Naive thymus-derived CD4-positive, alpha-beta T cell (primary cell): ENCODE measurements at regions not wholly inside any gene's neighbourhood (a gene's known extent, or its start where the extent isn't known, plus 50 kb on each side); places are given as distances from the start of the nearest gene placed in this dataset.

Experiments
- ATAC-seq: fragments of 150-1000 bp; cut with Tn5 transposase; 2 replicates; pipeline ENCODE4 v1.10.0; 2021; ENCODE audit warnings: mild to moderate bottlenecking, moderate library complexity
- CTCF ChIA-PET: fragments of 350-600 bp; sonication (Branson Sonifier 250); formaldehyde crosslinking; loops from one replicate; lab custom pipeline; 2021; ENCODE audit warnings: antibody characterized with exemption; lab: Charles Lee
- POLR2A ChIA-PET: fragments of 350-600 bp; sonication (Branson Sonifier 250); formaldehyde crosslinking; loops from one replicate; lab custom pipeline; 2021; ENCODE audit warnings: antibody characterized with exemption, inconsistent platforms; lab: Charles Lee
- DNase-seq, 9 donors: peaks; one replicate each; pipeline versions ENCODE4 v3.0.0 to v3.0.0-alpha.2; 2020 to 2022; ENCODE audit warnings: mixed read lengths in 1 of 9
- H3K27ac ChIP-seq: one replicate; pipeline ENCODE4 v1.7.0; 2013; ENCODE audit warnings: mild to moderate bottlenecking, low read depth, low read length, moderate library complexity
- H3K27me3 ChIP-seq, 2 donors: one replicate each; pipeline ENCODE4 v1.7.0; 2013; ENCODE audit warnings: low read length in 2 of 2, mild to moderate bottlenecking in 2 of 2, moderate library complexity in 2 of 2; ENCODE audit not compliant: control insufficient read depth in 2 of 2, insufficient read depth in 2 of 2
- H3K36me3 ChIP-seq, 3 experiments: 1 replicate in 2 of 3; 2 replicates in 1 of 3; pipeline ENCODE4 v1.7.0; 2013; ENCODE audit warnings: low read length in 3 of 3, mild to moderate bottlenecking in 3 of 3, moderate library complexity in 1 of 3; ENCODE audit not compliant: insufficient read depth in 3 of 3, control insufficient read depth in 2 of 3
- H3K4me1 ChIP-seq, 2 donors: one replicate each; pipeline ENCODE4 v1.7.0; 2013; ENCODE audit warnings: low read length in 2 of 2, mild to moderate bottlenecking in 2 of 2, moderate library complexity in 1 of 2; ENCODE audit not compliant: control insufficient read depth in 2 of 2, insufficient read depth in 2 of 2
- H3K4me3 ChIP-seq: 2 replicates; pipeline ENCODE4 v1.7.0; 2013; ENCODE audit warnings: mild to moderate bottlenecking, low read length
- H3K9me3 ChIP-seq, 3 experiments: 1 replicate in 2 of 3; 2 replicates in 1 of 3; pipeline ENCODE4 v1.7.0; 2013; ENCODE audit warnings: low read length in 3 of 3; ENCODE audit not compliant: control insufficient read depth in 2 of 3
- H3K27ac Mint-ChIP-seq, 9 donors: one replicate each; pipeline ENCODE4 v1.8.0; 2020 to 2022; ENCODE audit warnings: mixed read lengths in 9 of 9, mild to moderate bottlenecking in 8 of 9, moderate library complexity in 5 of 9, inconsistent platforms in 2 of 9
- H3K27me3 Mint-ChIP-seq, 5 donors: one replicate each; pipeline ENCODE4 v1.8.0; 2021 to 2022; ENCODE audit warnings: mixed read lengths in 5 of 5, mild to moderate bottlenecking in 1 of 5
- H3K36me3 Mint-ChIP-seq, 5 donors: one replicate each; pipeline ENCODE4 v1.8.0; 2020 to 2022; ENCODE audit warnings: mixed read lengths in 5 of 5, mild to moderate bottlenecking in 3 of 5, inconsistent platforms in 1 of 5
- H3K4me1 Mint-ChIP-seq, 7 donors: one replicate each; pipeline ENCODE4 v1.8.0; 2020 to 2022; ENCODE audit warnings: mixed read lengths in 7 of 7, mild to moderate bottlenecking in 3 of 7, inconsistent platforms in 1 of 7
- H3K4me3 Mint-ChIP-seq, 10 donors: one replicate each; pipeline ENCODE4 v1.8.0; 2020 to 2022; ENCODE audit warnings: mild to moderate bottlenecking in 10 of 10, mixed read lengths in 10 of 10, moderate library complexity in 6 of 10, inconsistent platforms in 2 of 10
- H3K9me3 Mint-ChIP-seq, 11 donors: one replicate each; pipeline ENCODE4 v1.8.0; 2020 to 2022; ENCODE audit warnings: mixed read lengths in 11 of 11, mild to moderate bottlenecking in 4 of 11, inconsistent platforms in 1 of 11, moderate library complexity in 1 of 11
- intact Hi-C, 2 donors: fragments of 100-400 bp; cut with micrococcal nuclease; formaldehyde crosslinking; loops; one replicate each; pipeline ENCODE4 v1.15.1; 2023

GRCh38 chr18:34297287-34297686 is 72.6 kb upstream of the NOL4 start:
- H3K27me3 ChIP-seq, result no peaks in the 10 kb centered on the region
- ChIA-PET CTCF (no interaction called here), POLR2A (no interaction called here)
- H3K27ac ChIP-seq, result no peak overlapping the region
- no peaks in the 10 kb centered on the region for H3K9me3 ChIP-seq
- intact Hi-C loops, result no loop called here
- H3K36me3 ChIP-seq, result no peaks in the 10 kb centered on the region
- no peak for DNase-seq
- H3K27me3 Mint-ChIP-seq, result no peaks in the 10 kb centered on the region
- H3K4me1 Mint-ChIP-seq, result no peaks in the 10 kb centered on the region
- no peak for ATAC-seq
- H3K9me3 Mint-ChIP-seq, result peaks cover 0 to 10% (median 4%) of the 10 kb centered on the region in 11 donors
- H3K4me1 ChIP-seq, result no peaks in the 10 kb centered on the region
- no peak overlapping the region for H3K4me3 Mint-ChIP-seq
- no peak overlapping the region for H3K27ac Mint-ChIP-seq
- H3K4me3 ChIP-seq, result no peak overlapping the region
- no peaks in the 10 kb centered on the region for H3K36me3 Mint-ChIP-seq

- H3K4me1 Mint-ChIP-seq, result no peaks in the 10 kb centered on the region
- no peaks in the 10 kb centered on the region for H3K27me3 ChIP-seq
- H3K27ac Mint-ChIP-seq, result no peak overlapping the region
- no peak overlapping the region for H3K4me3 Mint-ChIP-seq
- H3K36me3 Mint-ChIP-seq, result no peaks in the 10 kb centered on the region
- ATAC-seq (no peak), DNase-seq (no peak)
- H3K27me3 Mint-ChIP-seq, result no peaks in the 10 kb centered on the region
- H3K36me3 ChIP-seq, result no peaks in the 10 kb centered on the region
- ChIA-PET POLR2A (no interaction called here), CTCF (no interaction called here)
- no peaks in the 10 kb centered on the region for H3K9me3 ChIP-seq
- no peak overlapping the region for H3K4me3 ChIP-seq
- H3K27ac ChIP-seq, result no peak overlapping the region
- H3K9me3 Mint-ChIP-seq, result peaks cover 2 to 28% (median 6%) of the 10 kb centered on the region in 11 donors
- no peaks in the 10 kb centered on the region for H3K4me1 ChIP-seq
- intact Hi-C loops, result loop anchor here in 1 of 2 donors (10.0 kb wide), 1 partner anchor 55 kb away; no protein-coding TSS in a partner anchor
Observed at GRCh38 chr18:34299828-34300227, 75.1 kb upstream of the NOL4 start.

GRCh38 chr18:34311468-34311867 is 86.8 kb upstream of the NOL4 start:
- Mint-ChIP-seq H3K36me3 (no peaks in the 10 kb centered on the region), H3K4me1 (peaks cover 0 to 4% (median 0%) of the 10 kb centered on the region in 7 donors), H3K4me3 (no peak overlapping the region), H3K27ac (no peak overlapping the region), H3K27me3 (no peaks in the 10 kb centered on the region), H3K9me3 (peaks cover 0 to 20% (median 4%) of the 10 kb centered on the region in 11 donors)
- intact Hi-C loops, result no loop called here
- DNase-seq, result no peak
- Histone ChIP-seq H3K27me3 (no peaks in the 10 kb centered on the region), H3K36me3 (no peaks in the 10 kb centered on the region), H3K9me3 (no peaks in the 10 kb centered on the region), H3K4me1 (no peaks in the 10 kb centered on the region), H3K4me3 (no peak overlapping the region), H3K27ac (no peak overlapping the region)
- POLR2A ChIA-PET, result no interaction called here
- ATAC-seq, result no peak
- CTCF ChIA-PET, result no interaction called here

DNA sequence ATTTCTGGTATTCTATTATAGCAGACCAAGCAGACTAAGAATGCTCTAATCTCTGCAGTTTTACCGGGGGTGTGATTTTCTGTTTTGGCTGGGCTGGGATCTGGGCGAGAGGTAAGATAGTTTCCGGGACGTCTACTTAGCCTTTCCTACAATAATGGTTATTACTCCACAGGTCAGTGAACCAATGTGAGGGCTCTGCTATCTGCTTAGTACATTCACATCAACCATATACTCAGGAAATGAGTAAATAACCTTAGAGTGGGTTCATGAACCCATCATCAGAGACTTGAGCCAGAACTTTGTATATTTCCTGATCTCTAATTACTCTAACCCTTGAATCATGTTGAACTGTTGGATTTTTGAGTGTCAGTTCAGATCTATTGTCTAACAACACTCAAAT is 90.1 kb upstream of the NOL4 start:
- no peak overlapping the region for H3K27ac ChIP-seq
- Mint-ChIP-seq H3K36me3 (no peaks in the 10 kb centered on the region), H3K4me3 (no peak overlapping the region), H3K27me3 (no peaks in the 10 kb centered on the region), H3K27ac (no peak overlapping the region), H3K9me3 (peaks cover 0 to 16% (median 4%) of the 10 kb centered on the region in 11 donors), H3K4me1 (no peaks in the 10 kb centered on the region)
- H3K36me3 ChIP-seq, result no peaks in the 10 kb centered on the region
- DNase-seq (no peak), ATAC-seq (no peak)
- ChIA-PET POLR2A (no interaction called here), CTCF (no interaction called here)
- H3K4me3 ChIP-seq, result no peak overlapping the region
- H3K4me1 ChIP-seq, result no peaks in the 10 kb centered on the region
- intact Hi-C loops, result no loop called here
- no peaks in the 10 kb centered on the region for H3K27me3 ChIP-seq
- H3K9me3 ChIP-seq, result no peaks in the 10 kb centered on the region

DNA sequence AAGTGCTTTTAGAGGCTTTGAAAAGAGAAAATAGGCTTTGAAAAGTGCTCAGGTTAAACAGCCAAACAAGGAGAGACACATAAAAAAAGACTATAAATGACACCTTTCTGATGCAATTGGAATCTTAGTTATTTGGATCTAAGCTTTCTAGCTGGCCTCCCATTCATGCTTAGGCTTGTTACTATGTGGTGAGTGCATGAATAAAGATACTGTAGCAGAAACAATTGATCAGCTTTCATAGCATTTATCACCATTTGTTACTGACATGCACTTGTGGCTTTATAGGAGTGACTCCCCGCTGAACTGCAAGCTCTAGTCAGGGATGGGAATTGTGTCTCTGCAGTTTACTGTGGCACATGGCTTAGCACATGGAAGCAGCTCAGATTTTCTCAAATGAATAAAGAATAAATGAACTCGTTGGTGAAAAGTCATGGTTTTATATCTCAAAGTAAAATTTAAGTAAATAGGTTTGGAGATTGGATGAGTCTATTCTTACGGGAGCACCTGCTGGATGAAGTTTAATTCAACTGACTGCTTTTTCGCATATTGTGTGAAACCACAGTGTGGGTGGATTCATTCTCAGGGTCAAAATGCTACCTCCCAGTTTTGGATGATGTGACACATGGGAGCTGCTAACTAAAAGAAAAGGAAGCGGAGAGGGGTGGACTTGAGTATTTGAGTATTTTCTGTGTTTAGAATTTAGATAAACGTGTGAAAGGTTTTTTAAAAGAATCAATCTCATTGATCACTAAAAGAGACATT is 91.1 kb upstream of the NOL4 start:
- H3K9me3 ChIP-seq, result no peaks in the 10 kb centered on the region
- peaks cover 0 to 16% (median 3%) of the 10 kb centered on the region in 11 donors for H3K9me3 Mint-ChIP-seq
- intact Hi-C loops, result no loop called here
- H3K27ac Mint-ChIP-seq, result no peak overlapping the region
- no peaks in the 10 kb centered on the region for H3K27me3 Mint-ChIP-seq
- no peak overlapping the region for H3K4me3 Mint-ChIP-seq
- no peaks in the 10 kb centered on the region for H3K36me3 ChIP-seq
- H3K27me3 ChIP-seq, result no peaks in the 10 kb centered on the region
- DNase-seq (no peak), ATAC-seq (no peak)
- H3K4me1 Mint-ChIP-seq, result no peaks in the 10 kb centered on the region
- H3K36me3 Mint-ChIP-seq, result no peaks in the 10 kb centered on the region
- H3K4me1 ChIP-seq, result no peaks in the 10 kb centered on the region
- no peak overlapping the region for H3K4me3 ChIP-seq
- ChIA-PET POLR2A (interaction anchor here (0.6 kb wide), 1 partner anchor 425 kb away, joined by 3 read pairs; no protein-coding TSS in a partner anchor), CTCF (no interaction called here)
- no peak overlapping the region for H3K27ac ChIP-seq

DNA sequence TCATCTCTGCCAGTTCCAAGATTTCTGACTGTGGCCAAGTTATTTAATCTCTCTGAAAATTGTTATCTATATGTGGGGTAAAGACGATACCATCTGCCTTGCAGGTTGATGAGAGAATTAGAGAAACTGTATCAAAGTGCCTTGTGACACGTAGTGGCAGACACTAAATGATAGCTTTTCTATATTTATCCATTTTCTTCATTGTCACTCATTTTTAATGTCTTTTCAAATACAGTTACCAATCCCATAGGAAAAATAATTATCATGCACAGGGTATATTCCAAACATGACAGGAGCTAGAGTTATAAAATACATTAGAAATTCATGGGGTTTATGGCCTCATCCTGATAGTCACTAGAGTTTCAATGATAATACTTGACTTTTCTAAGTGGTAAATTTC is 95.6 kb upstream of the NOL4 start:
- no peak overlapping the region for H3K27ac Mint-ChIP-seq
- peaks cover 0 to 11% (median 3%) of the 10 kb centered on the region in 11 donors for H3K9me3 Mint-ChIP-seq
- H3K36me3 ChIP-seq, result no peaks in the 10 kb centered on the region
- no peak for DNase-seq
- POLR2A ChIA-PET, result no interaction called here
- no peaks in the 10 kb centered on the region for H3K4me1 ChIP-seq
- no peaks in the 10 kb centered on the region for H3K27me3 ChIP-seq
- H3K4me1 Mint-ChIP-seq, result no peaks in the 10 kb centered on the region
- no peaks in the 10 kb centered on the region for H3K36me3 Mint-ChIP-seq
- no peaks in the 10 kb centered on the region for H3K27me3 Mint-ChIP-seq
- no peaks in the 10 kb centered on the region for H3K9me3 ChIP-seq
- no peak overlapping the region for H3K4me3 Mint-ChIP-seq
- no peak overlapping the region for H3K27ac ChIP-seq
- CTCF ChIA-PET, result no interaction called here
- no peak for ATAC-seq
- intact Hi-C loops, result loop anchor here in 1 of 2 donors (10.0 kb wide), 2 partner anchors 65 to 195 kb away; no protein-coding TSS in a partner anchor
- no peak overlapping the region for H3K4me3 ChIP-seq

DNA sequence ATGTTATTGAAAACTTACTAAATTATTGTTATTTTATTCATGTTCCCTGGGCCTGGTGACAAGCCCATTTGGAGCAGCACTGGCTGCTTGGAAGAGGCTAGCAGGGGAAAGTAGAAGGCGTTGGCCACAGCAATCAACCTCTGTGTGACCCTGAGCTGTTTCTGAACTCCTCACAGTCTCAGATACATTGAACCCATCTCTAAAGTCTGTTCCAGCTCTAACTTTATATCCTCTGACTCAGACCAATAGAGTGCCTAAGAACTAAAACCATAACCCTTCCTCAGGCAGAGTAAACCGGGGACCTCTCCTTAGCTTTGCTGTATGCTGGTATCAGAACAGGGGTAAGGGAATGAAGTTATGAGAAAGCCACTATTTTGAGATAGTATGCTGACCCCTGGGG is 96.4 kb upstream of the NOL4 start:
- intact Hi-C loops, result loop anchor here in 1 of 2 donors (10.0 kb wide), 2 partner anchors 64 to 196 kb away; no protein-coding TSS in a partner anchor
- no peak overlapping the region for H3K27ac ChIP-seq
- CTCF ChIA-PET, result no interaction called here

More for the DNA sequence above, 96.4 kb upstream of the NOL4 start:
- no peaks in the 10 kb centered on the region for H3K4me1 Mint-ChIP-seq
- POLR2A ChIA-PET, result no interaction called here
- DNase-seq, result no peak
- H3K36me3 Mint-ChIP-seq, result no peaks in the 10 kb centered on the region
- no peaks in the 10 kb centered on the region for H3K27me3 Mint-ChIP-seq
- H3K9me3 Mint-ChIP-seq, result peaks cover 0 to 17% (median 3%) of the 10 kb centered on the region in 11 donors
- no peak for ATAC-seq
- Histone ChIP-seq H3K27me3 (no peaks in the 10 kb centered on the region), H3K4me1 (no peaks in the 10 kb centered on the region), H3K4me3 (no peak overlapping the region), H3K36me3 (no peaks in the 10 kb centered on the region), H3K9me3 (no peaks in the 10 kb centered on the region)
- no peak overlapping the region for H3K4me3 Mint-ChIP-seq
- no peak overlapping the region for H3K27ac Mint-ChIP-seq
